Thyroid gland (tissue), 4 donors: ENCODE measurements at regions not wholly inside any gene's neighbourhood (a gene's known extent, or its start where the extent isn't known, plus 50 kb on each side); places are given as distances from the start of the nearest gene placed in this dataset.

Experiments used
- DNase-seq, 2 donors: peaks; one replicate each; pipeline ENCODE4 v3.0.0-alpha.2; 2019
- H3K27ac ChIP-seq, 3 donors: fragments of 200-600 bp; sonication (generic); 1 replicate in 2 of 3; 2 replicates in 1 of 3; pipeline ENCODE4 v1.5.1; 2016 to 2019; ENCODE audit warnings: mild to moderate bottlenecking in 1 of 3, moderate library complexity in 1 of 3
- H3K27me3 ChIP-seq: fragments of 200-600 bp; sonication (generic); one replicate; pipeline ENCODE4 v1.5.1; 2019
- H3K36me3 ChIP-seq, 2 donors: fragments of 200-600 bp; sonication (generic); one replicate each; pipeline ENCODE4 v1.5.1; 2016 to 2019
- H3K4me1 ChIP-seq, 2 donors: fragments of 200-600 bp; sonication (generic); one replicate each; pipeline ENCODE4 v1.5.1; 2017 to 2019
- H3K4me3 ChIP-seq, 3 donors: fragments of 200-600 bp; sonication (generic); replicated peaks in 1 of 3; 1 replicate in 2 of 3; 2 replicates in 1 of 3; pipeline ENCODE4 v1.5.1; 2016; ENCODE audit warnings: mild to moderate bottlenecking in 1 of 3
- H3K9me3 ChIP-seq: fragments of 200-600 bp; sonication (generic); one replicate; pipeline ENCODE4 v1.5.1; 2017
- POLR2A ChIP-seq, 2 donors: fragments of 450-650 bp; IDR thresholded peaks; one replicate each; pipeline ENCODE4 v1.6.1; 2017; ENCODE audit warnings: antibody characterized with exemption in 2 of 2, mild to moderate bottlenecking in 2 of 2, moderate library complexity in 1 of 2
- WGBS, 2 donors: methylation state at CpG; one replicate each; pipeline ENCODE4 v1.1.5; 2017; 5-methylcytosine and 5-hydroxymethylcytosine counted together
- intact Hi-C: fragments of 100-400 bp; cut with DNase I; formaldehyde crosslinking; loops from one replicate; pipeline ENCODE4 v1.15.1; 2023
- TF ChIP-seq, protein P1 (sequence below), 6 experiments: fragments of 200-600 bp in 3 of 6; fragments of 450-650 bp in 3 of 6; sonication (generic) in 3 of 6; IDR thresholded peaks; one replicate each; pipeline ENCODE4 v1.5.1; 2016 to 2019; ENCODE audit warnings: antibody characterized with exemption in 6 of 6, mild to moderate bottlenecking in 2 of 6, inconsistent platforms in 1 of 6, moderate library complexity in 1 of 6

DNA sequence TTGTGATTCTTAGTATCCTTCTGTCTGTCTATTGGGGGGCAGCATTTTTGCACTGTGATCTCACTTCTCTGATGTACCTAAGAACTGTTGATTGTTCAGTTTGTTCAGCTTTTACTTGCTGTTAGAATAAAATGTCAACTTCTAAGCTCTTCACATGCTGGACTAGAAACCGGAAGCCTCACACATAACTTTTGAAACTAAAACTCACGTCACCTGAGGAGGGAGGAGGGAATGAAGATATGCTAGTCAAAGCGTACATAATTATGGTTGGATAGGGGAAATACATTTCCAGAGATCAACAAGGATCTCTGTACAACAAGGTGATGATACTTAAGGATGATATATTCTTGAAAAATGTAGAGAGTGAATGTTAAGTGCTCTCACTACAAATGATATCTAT lies 609.7 kb downstream of the INHBA start:
- WGBS, 2 donors = 91 to 92% methylated on average over 3 of the region's 3 CpGs
- Histone ChIP-seq H3K27ac (no peak overlapping the region), H3K9me3 (no peaks in the 10 kb centered on the region), H3K4me1 (no peaks in the 10 kb centered on the region), H3K27me3 (no peaks in the 10 kb centered on the region), H3K36me3 (no peaks in the 10 kb centered on the region), H3K4me3 (no peak overlapping the region)
- DNase-seq = no peak
- TF ChIP-seq, protein P1, sequence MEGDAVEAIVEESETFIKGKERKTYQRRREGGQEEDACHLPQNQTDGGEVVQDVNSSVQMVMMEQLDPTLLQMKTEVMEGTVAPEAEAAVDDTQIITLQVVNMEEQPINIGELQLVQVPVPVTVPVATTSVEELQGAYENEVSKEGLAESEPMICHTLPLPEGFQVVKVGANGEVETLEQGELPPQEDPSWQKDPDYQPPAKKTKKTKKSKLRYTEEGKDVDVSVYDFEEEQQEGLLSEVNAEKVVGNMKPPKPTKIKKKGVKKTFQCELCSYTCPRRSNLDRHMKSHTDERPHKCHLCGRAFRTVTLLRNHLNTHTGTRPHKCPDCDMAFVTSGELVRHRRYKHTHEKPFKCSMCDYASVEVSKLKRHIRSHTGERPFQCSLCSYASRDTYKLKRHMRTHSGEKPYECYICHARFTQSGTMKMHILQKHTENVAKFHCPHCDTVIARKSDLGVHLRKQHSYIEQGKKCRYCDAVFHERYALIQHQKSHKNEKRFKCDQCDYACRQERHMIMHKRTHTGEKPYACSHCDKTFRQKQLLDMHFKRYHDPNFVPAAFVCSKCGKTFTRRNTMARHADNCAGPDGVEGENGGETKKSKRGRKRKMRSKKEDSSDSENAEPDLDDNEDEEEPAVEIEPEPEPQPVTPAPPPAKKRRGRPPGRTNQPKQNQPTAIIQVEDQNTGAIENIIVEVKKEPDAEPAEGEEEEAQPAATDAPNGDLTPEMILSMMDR (IDR thresholded peaks at IDR 0.05) = no peak
- no peak for TF ChIP-seq POLR2A (IDR thresholded peaks at IDR 0.05)
- intact Hi-C loops = no loop called here

DNA sequence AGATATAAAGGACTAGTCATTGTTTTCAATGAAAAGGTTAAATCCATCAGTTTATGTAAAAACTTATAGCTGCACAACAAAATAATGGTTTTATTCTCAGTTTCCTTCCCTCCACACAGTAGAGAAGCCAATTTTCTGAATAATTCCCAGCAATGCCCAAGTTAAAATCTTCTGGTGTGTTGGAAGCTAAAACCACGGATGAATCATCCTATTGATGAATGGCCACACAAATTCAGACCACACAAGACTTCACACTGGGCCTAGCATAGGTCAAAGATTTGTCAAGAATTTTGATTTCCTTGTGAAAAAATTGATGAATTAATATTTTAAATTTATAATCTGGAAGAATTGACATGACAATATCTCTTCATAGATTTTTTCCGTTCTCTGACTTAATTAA lies 617.6 kb downstream of the INHBA start:
- intact Hi-C loops = no loop called here
- TF ChIP-seq, protein P1 (IDR thresholded peaks at IDR 0.05) = no peak
- TF ChIP-seq POLR2A (IDR thresholded peaks at IDR 0.05) = no peak
- no peaks in the 10 kb centered on the region for H3K36me3 ChIP-seq
- no peaks in the 10 kb centered on the region for H3K4me1 ChIP-seq
- 80 to 89% methylated on average over 2 of the region's 2 CpGs for WGBS, 2 donors
- DNase-seq = no peak
- H3K4me3 ChIP-seq = no peak overlapping the region
- H3K9me3 ChIP-seq = no peaks in the 10 kb centered on the region
- H3K27me3 ChIP-seq = no peaks in the 10 kb centered on the region
- no peak overlapping the region for H3K27ac ChIP-seq

DNA sequence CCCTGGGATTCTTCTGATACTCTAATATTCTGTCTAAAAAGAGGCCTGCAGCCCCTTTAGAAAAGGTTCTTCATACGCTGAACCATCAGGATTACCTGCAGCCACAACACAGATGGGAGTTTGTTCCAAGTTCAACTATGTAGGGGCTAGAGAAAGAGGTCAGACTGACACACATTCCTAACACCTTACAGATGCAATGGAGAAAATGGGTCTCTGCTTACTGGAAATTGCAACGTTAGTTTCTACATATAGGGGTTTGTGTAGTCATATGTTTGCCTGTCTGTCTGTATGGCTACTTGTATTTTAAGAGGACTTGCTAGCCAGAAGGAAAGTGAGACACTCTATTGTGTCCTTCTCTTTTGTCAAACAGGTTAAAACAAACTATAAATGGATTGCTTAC lies 618.5 kb downstream of the INHBA start:
- no peak for DNase-seq
- Histone ChIP-seq H3K27me3 (no peaks in the 10 kb centered on the region), H3K4me1 (no peaks in the 10 kb centered on the region), H3K9me3 (no peaks in the 10 kb centered on the region), H3K27ac (no peak overlapping the region), H3K4me3 (no peak overlapping the region), H3K36me3 (no peaks in the 10 kb centered on the region)
- intact Hi-C loops = no loop called here
- no peak for TF ChIP-seq POLR2A (IDR thresholded peaks at IDR 0.05)
- TF ChIP-seq, protein P1 (IDR thresholded peaks at IDR 0.05) = no peak
- 75 to 85% methylated on average over 2 of the region's 2 CpGs for WGBS, 2 donors

DNA sequence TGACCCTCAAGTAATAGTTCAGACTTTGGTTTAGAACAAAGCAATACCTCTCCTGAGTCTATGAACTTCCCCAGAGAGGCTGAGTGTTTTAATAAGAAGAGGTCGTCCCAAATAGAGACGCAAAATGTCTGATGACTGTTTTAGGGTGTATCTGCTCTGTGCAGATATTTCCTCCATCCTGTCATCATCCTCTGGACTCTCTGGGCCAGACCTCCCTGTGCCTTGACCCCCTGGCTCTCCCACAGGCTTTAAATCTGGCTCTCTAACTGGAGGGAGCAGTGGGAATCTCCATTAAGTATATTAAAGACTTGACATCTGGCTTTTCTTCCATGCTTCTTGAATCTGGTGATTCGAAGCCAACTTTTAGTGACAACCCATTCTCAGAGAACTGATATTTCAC lies 633.3 kb downstream of the INHBA start:
- H3K27me3 ChIP-seq = no peaks in the 10 kb centered on the region
- no peaks in the 10 kb centered on the region for H3K36me3 ChIP-seq
- WGBS, 2 donors = 68 to 71% methylated on average over 3 of the region's 3 CpGs
- no peaks in the 10 kb centered on the region for H3K4me1 ChIP-seq
- H3K9me3 ChIP-seq = no peaks in the 10 kb centered on the region
- no peak for DNase-seq
- H3K27ac ChIP-seq = no peak overlapping the region
- TF ChIP-seq, protein P1 (IDR thresholded peaks at IDR 0.05) = no peak
- no peak for TF ChIP-seq POLR2A (IDR thresholded peaks at IDR 0.05)
- H3K4me3 ChIP-seq = no peak overlapping the region
- intact Hi-C loops = no loop called here

DNA sequence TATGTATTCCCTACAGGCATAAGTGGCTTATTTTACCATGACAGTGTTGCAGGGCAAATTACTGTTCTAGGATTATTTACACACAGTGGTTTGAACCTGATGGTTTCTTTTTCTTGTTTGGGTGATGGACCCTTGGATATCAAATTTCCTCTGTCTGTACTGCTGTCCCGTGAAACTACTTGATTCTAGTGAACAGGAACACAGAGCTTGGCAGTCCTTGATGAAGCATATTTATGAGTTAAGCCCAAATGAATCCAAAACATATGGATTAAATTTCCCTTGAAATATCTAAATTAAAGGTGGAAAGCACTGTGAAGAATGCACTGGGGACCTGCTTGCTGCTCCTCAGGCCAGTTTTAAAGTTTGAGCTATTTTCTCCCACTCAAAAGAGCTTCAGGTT lies 635.3 kb downstream of the INHBA start:
- TF ChIP-seq, protein P1 (IDR thresholded peaks at IDR 0.05) = no peak
- TF ChIP-seq POLR2A (IDR thresholded peaks at IDR 0.05) = no peak
- intact Hi-C loops = no loop called here
- no peak overlapping the region for H3K4me3 ChIP-seq
- H3K27ac ChIP-seq = no peak overlapping the region
- H3K4me1 ChIP-seq = no peaks in the 10 kb centered on the region
- no peaks in the 10 kb centered on the region for H3K36me3 ChIP-seq
- H3K27me3 ChIP-seq = no peaks in the 10 kb centered on the region
- no peaks in the 10 kb centered on the region for H3K9me3 ChIP-seq
- WGBS, 2 donors = 80 to 83% methylated on average over 1 of the region's 1 CpG
- DNase-seq = no peak
